ENCODE measurements at regions not wholly inside any gene's neighbourhood (a gene's known extent, or its start where the extent isn't known, plus 50 kb on each side); places are given as distances from the start of the nearest gene placed in this dataset.

DNA sequence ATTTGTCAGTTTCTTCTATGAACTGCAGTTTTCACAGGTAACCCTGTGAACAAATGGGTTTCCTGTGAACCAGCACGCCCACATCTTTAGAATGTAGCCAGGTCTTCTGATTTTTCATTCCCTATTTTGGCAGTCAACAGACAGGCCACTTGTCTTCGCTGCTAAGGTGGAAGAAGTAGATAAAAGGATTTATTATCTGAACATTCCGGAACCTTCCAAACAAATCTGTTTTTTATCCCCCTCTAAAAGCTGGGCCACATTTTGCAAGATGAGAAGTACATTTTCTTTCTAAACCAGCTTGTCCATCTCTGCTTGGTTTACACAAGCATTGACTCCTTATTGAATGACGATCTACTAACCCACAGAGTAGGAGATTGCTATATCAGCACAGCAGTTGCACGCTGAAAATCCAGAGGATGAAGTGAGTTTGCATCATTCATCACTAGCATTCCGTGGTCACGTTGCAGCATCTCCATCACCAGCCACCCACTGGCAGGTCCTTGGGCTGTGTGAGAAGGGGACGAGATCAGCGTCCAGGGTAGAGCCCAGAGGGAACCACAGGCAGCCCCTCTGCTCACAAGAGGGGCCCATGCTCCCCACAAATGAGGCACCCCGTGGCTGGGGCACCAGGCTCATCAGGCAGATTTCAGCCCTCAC, 83.5 kb downstream of the TOMM20 start:
- no peak for ATAC-seq
- intact Hi-C loops (cut with micrococcal nuclease) = no loop called here

More for the DNA sequence above, 83.5 kb downstream of the TOMM20 start:
- Histone ChIP-seq H3K36me3 (ENCODE audit: control insufficient read depth in 1 of 2, insufficient read depth in 2 of 2, low read length in 2 of 2) (no peaks in the 10 kb centered on the region), H3K9ac (ENCODE audit: low read length) (no peak overlapping the region), H3K4me2 (ENCODE audit: low read length) (no peak overlapping the region), H3K79me2 (ENCODE audit: insufficient read depth, low read length) (no peaks in the 10 kb centered on the region), H3K27ac (ENCODE audit: low read depth, low read length) (no peak overlapping the region), H3K9me3 (ENCODE audit: control insufficient read depth in 1 of 2, insufficient read depth in 1 of 2, low read depth in 1 of 2, low read length in 2 of 2) (no peaks in the 10 kb centered on the region), H3K4me3 (replicated peaks in 1 of 2; ENCODE audit: low read depth in 1 of 2, low read length in 2 of 2) (no peak overlapping the region), H3K4me1 (ENCODE audit: control insufficient read depth in 1 of 2, insufficient read depth in 2 of 2, low read length in 2 of 2) (peaks cover 0 to 11% of the 10 kb centered on the region in 2 experiments; a peak in 2 of 4 replicates), H2AFZ (ENCODE audit: low read depth, low read length, poor library complexity, severe bottlenecking) (no peak overlapping the region), H3K27me3 (ENCODE audit: insufficient read depth, low read length) (no peaks in the 10 kb centered on the region), H3K9me2 (ENCODE audit: insufficient read depth) (no peaks in the 10 kb centered on the region), H4K20me1 (ENCODE audit: insufficient read depth) (no peaks in the 10 kb centered on the region)
- CTCF ChIA-PET = no interaction called here
- RAD21 ChIA-PET (ENCODE audit: low non-redundant PET in 1 of 2, low total read pairs in 2 of 2, uncharacterized antibody in 2 of 2, unreplicated experiment in 2 of 2) = no interaction called here
- no peak for TF ChIP-seq SIN3A (IDR thresholded peaks at IDR 0.05; ENCODE audit: low read depth)
- TF ChIP-seq, protein P1, sequence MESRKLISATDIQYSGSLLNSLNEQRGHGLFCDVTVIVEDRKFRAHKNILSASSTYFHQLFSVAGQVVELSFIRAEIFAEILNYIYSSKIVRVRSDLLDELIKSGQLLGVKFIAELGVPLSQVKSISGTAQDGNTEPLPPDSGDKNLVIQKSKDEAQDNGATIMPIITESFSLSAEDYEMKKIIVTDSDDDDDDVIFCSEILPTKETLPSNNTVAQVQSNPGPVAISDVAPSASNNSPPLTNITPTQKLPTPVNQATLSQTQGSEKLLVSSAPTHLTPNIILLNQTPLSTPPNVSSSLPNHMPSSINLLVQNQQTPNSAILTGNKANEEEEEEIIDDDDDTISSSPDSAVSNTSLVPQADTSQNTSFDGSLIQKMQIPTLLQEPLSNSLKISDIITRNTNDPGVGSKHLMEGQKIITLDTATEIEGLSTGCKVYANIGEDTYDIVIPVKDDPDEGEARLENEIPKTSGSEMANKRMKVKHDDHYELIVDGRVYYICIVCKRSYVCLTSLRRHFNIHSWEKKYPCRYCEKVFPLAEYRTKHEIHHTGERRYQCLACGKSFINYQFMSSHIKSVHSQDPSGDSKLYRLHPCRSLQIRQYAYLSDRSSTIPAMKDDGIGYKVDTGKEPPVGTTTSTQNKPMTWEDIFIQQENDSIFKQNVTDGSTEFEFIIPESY (IDR thresholded peaks at IDR 0.05; ENCODE audit: extremely low read depth, insufficient replicate concordance, low read length) = no peak
- TF ChIP-seq, protein P2, sequence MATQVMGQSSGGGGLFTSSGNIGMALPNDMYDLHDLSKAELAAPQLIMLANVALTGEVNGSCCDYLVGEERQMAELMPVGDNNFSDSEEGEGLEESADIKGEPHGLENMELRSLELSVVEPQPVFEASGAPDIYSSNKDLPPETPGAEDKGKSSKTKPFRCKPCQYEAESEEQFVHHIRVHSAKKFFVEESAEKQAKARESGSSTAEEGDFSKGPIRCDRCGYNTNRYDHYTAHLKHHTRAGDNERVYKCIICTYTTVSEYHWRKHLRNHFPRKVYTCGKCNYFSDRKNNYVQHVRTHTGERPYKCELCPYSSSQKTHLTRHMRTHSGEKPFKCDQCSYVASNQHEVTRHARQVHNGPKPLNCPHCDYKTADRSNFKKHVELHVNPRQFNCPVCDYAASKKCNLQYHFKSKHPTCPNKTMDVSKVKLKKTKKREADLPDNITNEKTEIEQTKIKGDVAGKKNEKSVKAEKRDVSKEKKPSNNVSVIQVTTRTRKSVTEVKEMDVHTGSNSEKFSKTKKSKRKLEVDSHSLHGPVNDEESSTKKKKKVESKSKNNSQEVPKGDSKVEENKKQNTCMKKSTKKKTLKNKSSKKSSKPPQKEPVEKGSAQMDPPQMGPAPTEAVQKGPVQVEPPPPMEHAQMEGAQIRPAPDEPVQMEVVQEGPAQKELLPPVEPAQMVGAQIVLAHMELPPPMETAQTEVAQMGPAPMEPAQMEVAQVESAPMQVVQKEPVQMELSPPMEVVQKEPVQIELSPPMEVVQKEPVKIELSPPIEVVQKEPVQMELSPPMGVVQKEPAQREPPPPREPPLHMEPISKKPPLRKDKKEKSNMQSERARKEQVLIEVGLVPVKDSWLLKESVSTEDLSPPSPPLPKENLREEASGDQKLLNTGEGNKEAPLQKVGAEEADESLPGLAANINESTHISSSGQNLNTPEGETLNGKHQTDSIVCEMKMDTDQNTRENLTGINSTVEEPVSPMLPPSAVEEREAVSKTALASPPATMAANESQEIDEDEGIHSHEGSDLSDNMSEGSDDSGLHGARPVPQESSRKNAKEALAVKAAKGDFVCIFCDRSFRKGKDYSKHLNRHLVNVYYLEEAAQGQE (IDR thresholded peaks at IDR 0.05; ENCODE audit: low read depth) = no peak
- TF ChIP-seq EZH2phosphoT487 (IDR thresholded peaks at IDR 0.05; ENCODE audit: borderline replicate concordance) = no peak
- TF ChIP-seq, protein P3, sequence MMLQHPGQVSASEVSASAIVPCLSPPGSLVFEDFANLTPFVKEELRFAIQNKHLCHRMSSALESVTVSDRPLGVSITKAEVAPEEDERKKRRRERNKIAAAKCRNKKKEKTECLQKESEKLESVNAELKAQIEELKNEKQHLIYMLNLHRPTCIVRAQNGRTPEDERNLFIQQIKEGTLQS (IDR thresholded peaks at IDR 0.05) = no peak
- POLR2A ChIA-PET = no interaction called here
- BruUV-seq (replicated peaks) = no TSS peak
- DNase-seq (ENCODE audit: low read depth, low spot score) = no peak
